Gastrocnemius medialis (tissue), 4 donors: ENCODE measurements at regions not wholly inside any gene's neighbourhood (a gene's known extent, or its start where the extent isn't known, plus 50 kb on each side); places are given as distances from the start of the nearest gene placed in this dataset.

Experiments used
- ATAC-seq, 2 donors: fragments of 150-250 bp; one replicate each; pipeline ENCODE4 v1.9.1; 2016
- DNase-seq, 2 donors: peaks; one replicate each; pipeline ENCODE4 v3.0.0-alpha.2; 2019
- H3K27ac ChIP-seq, 4 donors: fragments of 200-600 bp; sonication (generic); 1 replicate in 1 of 4; 2 replicates in 3 of 4; pipeline ENCODE4 v1.5.1; 2016 to 2018; ENCODE audit warnings: mild to moderate bottlenecking in 2 of 4, moderate library complexity in 1 of 4
- H3K27me3 ChIP-seq, 3 donors: fragments of 200-600 bp; sonication (generic) in 2 of 3; 1 replicate in 1 of 3; 2 replicates in 2 of 3; pipeline versions ENCODE4 v1.5.1 to v1.6.0; 2016 to 2019; ENCODE audit warnings: mild to moderate bottlenecking in 1 of 3, moderate library complexity in 1 of 3
- H3K36me3 ChIP-seq, 2 donors: fragments of 200-600 bp; sonication (generic) in 1 of 2; one replicate each; pipeline ENCODE4 v1.5.1; 2017 to 2018
- H3K4me1 ChIP-seq, 2 donors: fragments of 200-600 bp; sonication (generic) in 1 of 2; one replicate each; pipeline ENCODE4 v1.5.1; 2016 to 2017; ENCODE audit warnings: mild to moderate bottlenecking in 2 of 2
- H3K4me3 ChIP-seq, 4 donors: fragments of 200-600 bp; sonication (generic) in 3 of 4; 1 replicate in 1 of 4; 2 replicates in 3 of 4; pipeline ENCODE4 v1.5.1; 2016 to 2019; ENCODE audit warnings: mild to moderate bottlenecking in 2 of 4
- H3K9me3 ChIP-seq, 3 donors: fragments of 200-600 bp; sonication (generic) in 2 of 3; 1 replicate in 1 of 3; 2 replicates in 2 of 3; pipeline ENCODE4 v1.5.1; 2016 to 2019
- POLR2A ChIP-seq, 2 donors: fragments of 450-650 bp; IDR thresholded peaks; one replicate each; pipeline ENCODE4 v1.6.1; 2017; ENCODE audit warnings: antibody characterized with exemption in 2 of 2, mild to moderate bottlenecking in 2 of 2, moderate library complexity in 2 of 2
- in situ Hi-C, 4 donors: fragments of 200-750 bp; cut with MboI; loops; one replicate each; pipeline versions ENCODE4 v1.15.0 to v1.8.0; 2017; ENCODE audit warnings: low sequenced_read_pairs in 4 of 4
- intact Hi-C: fragments of 100-400 bp; cut with DNase I; formaldehyde crosslinking; loops from one replicate; pipeline ENCODE4 v1.15.1; 2023; ENCODE audit warnings: low total_unique reads
- TF ChIP-seq, protein P1 (sequence below), 5 experiments: fragments of 450-650 bp in 3 of 5; fragments of 200-600 bp in 2 of 5; sonication (generic) in 2 of 5; IDR thresholded peaks in 4 of 5; conservative IDR thresholded peaks in 1 of 5; 1 replicate in 4 of 5; 2 replicates in 1 of 5; pipeline ENCODE4 v1.5.1; 2016 to 2019; ENCODE audit warnings: antibody characterized with exemption in 5 of 5, mild to moderate bottlenecking in 3 of 5, moderate library complexity in 3 of 5

DNA sequence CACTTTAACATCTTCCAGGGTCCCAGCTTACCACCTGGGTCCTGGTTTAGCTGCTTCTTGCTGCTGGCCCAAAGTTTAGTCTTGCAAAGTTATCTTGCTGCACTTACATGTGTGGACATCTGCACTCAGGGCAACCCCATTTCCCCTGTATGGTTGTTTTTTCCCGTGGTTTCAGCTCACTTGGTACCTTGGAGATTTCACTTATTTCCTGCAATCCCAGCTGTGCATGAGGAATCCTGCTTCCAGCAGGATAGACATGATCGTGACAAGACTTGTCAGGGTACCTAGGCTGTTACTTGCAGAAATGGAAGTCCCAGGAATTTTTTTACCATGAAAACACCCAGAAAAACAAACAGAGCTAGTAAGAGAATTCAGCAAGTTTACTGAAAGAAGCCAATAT is 95.9 kb upstream of the LEP start:
- Histone ChIP-seq H3K36me3 (no peaks in the 10 kb centered on the region), H3K27me3 (peaks cover 0 to 21% (median 15%) of the 10 kb centered on the region in 3 donors), H3K9me3 (no peaks in the 10 kb centered on the region), H3K4me3 (no peak overlapping the region), H3K4me1 (no peaks in the 10 kb centered on the region), H3K27ac (no peak overlapping the region)
- in situ Hi-C loops (no loop called here), intact Hi-C loops (no loop called here)
- ATAC-seq (no peak), DNase-seq (no peak)
- no peak for TF ChIP-seq POLR2A (IDR thresholded peaks at IDR 0.05)
- TF ChIP-seq, protein P1, sequence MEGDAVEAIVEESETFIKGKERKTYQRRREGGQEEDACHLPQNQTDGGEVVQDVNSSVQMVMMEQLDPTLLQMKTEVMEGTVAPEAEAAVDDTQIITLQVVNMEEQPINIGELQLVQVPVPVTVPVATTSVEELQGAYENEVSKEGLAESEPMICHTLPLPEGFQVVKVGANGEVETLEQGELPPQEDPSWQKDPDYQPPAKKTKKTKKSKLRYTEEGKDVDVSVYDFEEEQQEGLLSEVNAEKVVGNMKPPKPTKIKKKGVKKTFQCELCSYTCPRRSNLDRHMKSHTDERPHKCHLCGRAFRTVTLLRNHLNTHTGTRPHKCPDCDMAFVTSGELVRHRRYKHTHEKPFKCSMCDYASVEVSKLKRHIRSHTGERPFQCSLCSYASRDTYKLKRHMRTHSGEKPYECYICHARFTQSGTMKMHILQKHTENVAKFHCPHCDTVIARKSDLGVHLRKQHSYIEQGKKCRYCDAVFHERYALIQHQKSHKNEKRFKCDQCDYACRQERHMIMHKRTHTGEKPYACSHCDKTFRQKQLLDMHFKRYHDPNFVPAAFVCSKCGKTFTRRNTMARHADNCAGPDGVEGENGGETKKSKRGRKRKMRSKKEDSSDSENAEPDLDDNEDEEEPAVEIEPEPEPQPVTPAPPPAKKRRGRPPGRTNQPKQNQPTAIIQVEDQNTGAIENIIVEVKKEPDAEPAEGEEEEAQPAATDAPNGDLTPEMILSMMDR (IDR thresholded peaks at IDR 0.05 in 4 of 5, conservative IDR thresholded peaks at IDR 0.05 in 1 of 5): no peak

DNA sequence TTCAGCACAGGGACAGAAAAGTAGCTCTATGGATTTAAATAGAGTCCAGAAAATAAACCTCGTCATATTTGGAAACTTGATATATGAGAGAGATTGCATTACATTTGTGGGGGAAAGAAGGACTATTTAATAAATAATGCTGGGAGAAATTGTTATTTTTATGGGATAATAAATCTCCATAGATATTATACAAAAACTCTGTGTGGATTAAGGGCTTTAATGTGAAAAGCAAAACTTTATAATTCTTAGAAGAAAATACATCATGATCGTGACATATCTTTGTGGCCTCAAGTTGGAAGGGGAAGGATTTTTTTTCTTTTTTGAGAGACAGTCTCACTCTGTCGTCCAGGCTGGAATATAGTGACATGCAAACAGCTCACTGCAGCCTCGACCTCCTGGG is 95.0 kb upstream of the LEP start:
- H3K27me3 ChIP-seq: peaks cover 0 to 18% (median 8%) of the 10 kb centered on the region in 3 donors
- in situ Hi-C loops (no loop called here), intact Hi-C loops (no loop called here)
- no peak for DNase-seq
- no peaks in the 10 kb centered on the region for H3K4me1 ChIP-seq
- TF ChIP-seq, protein P1 (IDR thresholded peaks at IDR 0.05 in 4 of 5, conservative IDR thresholded peaks at IDR 0.05 in 1 of 5): no peak
- TF ChIP-seq POLR2A (IDR thresholded peaks at IDR 0.05): no peak
- no peaks in the 10 kb centered on the region for H3K9me3 ChIP-seq
- no peak for ATAC-seq
- no peak overlapping the region for H3K4me3 ChIP-seq
- H3K27ac ChIP-seq: no peak overlapping the region
- H3K36me3 ChIP-seq: no peaks in the 10 kb centered on the region

DNA sequence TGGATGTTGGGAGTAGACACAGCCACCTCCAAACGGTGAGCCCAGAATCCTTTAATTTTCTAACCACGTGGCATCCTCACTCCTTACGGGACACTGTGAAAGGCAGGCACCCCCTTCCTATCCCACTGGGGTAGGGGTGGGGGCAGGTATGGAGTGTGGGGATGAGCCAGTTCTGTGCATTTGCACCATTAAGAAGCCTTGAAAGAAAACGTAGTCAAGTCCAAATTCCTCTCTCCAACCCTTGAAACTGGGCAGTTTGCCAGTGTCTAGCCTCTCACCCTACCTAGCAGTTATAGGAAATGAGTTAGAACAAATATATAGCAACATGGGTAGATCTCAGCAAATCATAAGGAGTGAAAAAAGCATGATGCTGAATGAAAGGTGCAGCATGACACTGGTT is 92.4 kb upstream of the LEP start:
- H3K36me3 ChIP-seq: no peaks in the 10 kb centered on the region
- ATAC-seq (no peak), DNase-seq (no peak)
- H3K4me1 ChIP-seq: no peaks in the 10 kb centered on the region
- intact Hi-C loops: no loop called here
- no peaks in the 10 kb centered on the region for H3K9me3 ChIP-seq
- H3K4me3 ChIP-seq: no peak overlapping the region
- no peak overlapping the region for H3K27ac ChIP-seq
- peaks cover 0 to 18% (median 12%) of the 10 kb centered on the region in 3 donors for H3K27me3 ChIP-seq
- TF ChIP-seq, protein P1 (IDR thresholded peaks at IDR 0.05 in 4 of 5, conservative IDR thresholded peaks at IDR 0.05 in 1 of 5): no peak
- no peak for TF ChIP-seq POLR2A (IDR thresholded peaks at IDR 0.05)
- in situ Hi-C loops: no loop called here

DNA sequence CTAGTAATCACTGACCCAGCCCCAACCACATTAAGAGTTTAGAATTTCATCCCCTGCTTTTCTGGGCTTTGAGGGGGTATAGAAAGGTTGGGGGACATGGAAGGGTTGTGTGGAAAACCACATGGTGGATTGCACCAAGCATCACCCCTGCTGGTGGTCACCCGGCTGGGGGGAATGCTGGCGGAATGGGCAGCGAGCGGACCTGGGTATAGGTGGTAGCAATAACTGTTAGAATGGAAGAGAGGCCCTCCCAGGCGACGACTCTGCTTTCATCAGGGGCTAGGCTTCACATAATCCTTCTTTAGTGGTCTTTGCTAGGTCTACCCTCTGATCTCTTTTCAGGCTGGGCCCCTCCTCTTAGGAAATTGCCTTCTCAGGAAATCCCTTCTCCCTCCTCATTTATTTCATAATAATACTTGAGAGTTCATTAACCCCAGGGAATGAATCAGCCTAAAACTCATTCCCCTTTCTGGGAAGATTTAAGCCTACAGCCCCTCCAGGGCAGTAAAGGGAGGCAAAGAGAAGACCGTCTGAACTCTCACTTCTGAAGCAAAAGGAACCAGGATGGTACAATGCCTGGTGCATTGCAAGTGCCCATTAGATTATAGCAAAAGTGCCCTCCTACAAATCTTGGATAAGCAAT is 90.7 kb upstream of the LEP start:
- Histone ChIP-seq H3K27ac (no peak overlapping the region), H3K36me3 (no peaks in the 10 kb centered on the region), H3K9me3 (no peaks in the 10 kb centered on the region), H3K4me1 (no peaks in the 10 kb centered on the region), H3K27me3 (peaks cover 0 to 18% (median 12%) of the 10 kb centered on the region in 3 donors), H3K4me3 (no peak overlapping the region)
- in situ Hi-C loops (no loop called here), intact Hi-C loops (no loop called here)
- no peak for DNase-seq
- TF ChIP-seq POLR2A (IDR thresholded peaks at IDR 0.05): no peak
- TF ChIP-seq, protein P1 (IDR thresholded peaks at IDR 0.05 in 4 of 5, conservative IDR thresholded peaks at IDR 0.05 in 1 of 5): no peak
- no peak for ATAC-seq

DNA sequence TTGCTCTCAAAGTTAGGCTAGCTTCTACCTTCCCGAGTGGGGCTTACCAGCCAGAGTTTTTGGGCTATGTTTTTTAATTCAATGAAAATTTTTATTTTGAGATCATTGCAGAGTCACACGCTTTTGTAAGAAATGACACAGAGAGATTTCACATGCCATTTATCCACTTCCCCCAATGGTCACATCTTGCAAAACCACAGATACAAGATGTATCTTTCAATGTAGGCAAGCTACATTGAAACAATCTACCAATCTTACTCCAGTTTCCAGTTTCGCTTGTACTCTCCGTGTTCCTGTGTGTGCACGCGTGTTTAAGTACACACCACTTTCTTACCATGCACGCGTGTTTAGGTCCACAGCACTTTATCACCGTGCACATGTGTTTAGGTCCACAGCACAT is 89.4 kb upstream of the LEP start:
- TF ChIP-seq POLR2A (IDR thresholded peaks at IDR 0.05): no peak
- TF ChIP-seq, protein P1 (IDR thresholded peaks at IDR 0.05 in 4 of 5, conservative IDR thresholded peaks at IDR 0.05 in 1 of 5): no peak
- intact Hi-C loops: no loop called here
- Histone ChIP-seq H3K36me3 (no peaks in the 10 kb centered on the region), H3K27me3 (peaks cover 0 to 14% (median 12%) of the 10 kb centered on the region in 3 donors), H3K4me1 (no peaks in the 10 kb centered on the region), H3K27ac (no peak overlapping the region), H3K9me3 (no peaks in the 10 kb centered on the region), H3K4me3 (no peak overlapping the region)
- ATAC-seq (no peak), DNase-seq (no peak)
- in situ Hi-C loops: no loop called here
